Left colon (tissue), 2 donors: ENCODE measurements at regions not wholly inside any gene's neighbourhood (a gene's known extent, or its start where the extent isn't known, plus 50 kb on each side); places are given as distances from the start of the nearest gene placed in this dataset.
A peak's percentile ranks its signal among the peaks of the same experiment; 100 is the strongest.
"Not testable (repeated sequence)": the region's sequence is repeated elsewhere in the genome, so short reads cannot be mapped to it uniquely, and the experiment has no call there.

Experiments used
- ATAC-seq: fragments of 200-7000 bp; cut with Tn5 transposase; one replicate; pipeline ENCODE4 v1.9.1; 2020; ENCODE audit warnings: mild to moderate bottlenecking, moderate library complexity
- DNase-seq, 2 donors: peaks; one replicate each; pipeline ENCODE4 v3.0.0-alpha.2; 2020
- intact Hi-C, 2 donors: fragments of 100-400 bp; cut with DNase I in 1 of 2; cut with micrococcal nuclease in 1 of 2; formaldehyde crosslinking; loops; one replicate each; pipeline versions ENCODE4 v1.11.2 to v1.14.0; 2022; cut with DNase I, micrococcal nuclease
- donor health status: DM: no; HTN: no; CAD: no.
- donor health status: DM: yes; HTN: yes; CAD: no.

- DNase-seq, intact Hi-C loops: not testable (repeated sequence)
- peak; percentile 62 for ATAC-seq
Observed at GRCh38 chr1:149841597-149842238, 57.6 kb upstream of the BOLA1 start.

- DNase-seq, intact Hi-C loops: not testable (repeated sequence)
- ATAC-seq: peak; percentile 71
Observed at GRCh38 chr1:149842458-149843064, 56.8 kb upstream of the BOLA1 start.

DNA sequence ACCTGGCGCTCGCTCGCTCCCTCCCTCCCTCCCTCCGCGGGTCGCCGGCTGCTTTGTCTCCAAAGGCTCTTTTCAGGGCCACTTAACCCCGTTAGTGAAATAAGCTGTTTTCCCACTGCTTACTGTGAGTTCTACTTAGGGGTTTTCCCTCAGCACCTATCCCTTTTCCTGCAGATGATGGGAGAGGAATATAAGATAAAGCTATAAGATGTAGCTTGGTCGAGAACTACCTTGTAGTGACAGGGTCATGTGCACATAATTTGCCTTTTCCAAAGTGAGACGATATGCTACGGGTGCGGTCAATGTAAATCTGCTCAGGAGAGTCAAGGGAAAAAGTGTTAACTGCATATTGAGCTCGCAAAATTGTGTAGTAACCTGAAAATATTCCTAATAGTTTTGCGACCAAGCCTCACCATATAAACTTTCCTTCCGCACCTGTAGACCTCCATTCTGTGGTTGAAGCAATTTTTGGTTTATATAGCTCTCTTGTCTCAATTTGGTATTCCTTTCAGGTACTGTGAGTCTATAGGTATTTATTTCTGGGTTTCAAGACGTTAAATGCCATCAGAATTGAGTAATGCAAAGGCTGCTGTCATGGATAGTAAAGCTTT is 55.8 kb upstream of the BOLA1 start:
- no peak for DNase-seq
- intact Hi-C loops: no loop called here
- ATAC-seq: no peak

DNA sequence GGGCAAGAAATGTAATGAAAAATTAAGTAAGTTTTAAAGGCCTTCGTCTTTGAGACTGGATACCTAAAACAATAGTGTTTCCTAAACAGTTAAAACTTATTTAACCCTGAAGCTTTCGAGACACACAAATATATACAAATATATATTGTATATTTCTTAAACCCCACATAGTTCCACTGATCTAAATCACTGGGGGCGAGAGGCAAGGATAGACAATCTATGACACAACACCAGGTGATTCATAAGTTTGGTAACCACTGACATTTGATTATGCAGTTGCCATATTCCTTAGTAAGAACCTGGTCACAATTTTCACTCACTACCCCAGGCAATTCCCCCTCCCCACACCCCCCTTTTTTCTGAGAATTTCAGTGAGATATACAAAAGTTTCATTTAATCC is 55.3 kb upstream of the BOLA1 start:
- intact Hi-C loops: no loop called here
- DNase-seq: no peak

DNA sequence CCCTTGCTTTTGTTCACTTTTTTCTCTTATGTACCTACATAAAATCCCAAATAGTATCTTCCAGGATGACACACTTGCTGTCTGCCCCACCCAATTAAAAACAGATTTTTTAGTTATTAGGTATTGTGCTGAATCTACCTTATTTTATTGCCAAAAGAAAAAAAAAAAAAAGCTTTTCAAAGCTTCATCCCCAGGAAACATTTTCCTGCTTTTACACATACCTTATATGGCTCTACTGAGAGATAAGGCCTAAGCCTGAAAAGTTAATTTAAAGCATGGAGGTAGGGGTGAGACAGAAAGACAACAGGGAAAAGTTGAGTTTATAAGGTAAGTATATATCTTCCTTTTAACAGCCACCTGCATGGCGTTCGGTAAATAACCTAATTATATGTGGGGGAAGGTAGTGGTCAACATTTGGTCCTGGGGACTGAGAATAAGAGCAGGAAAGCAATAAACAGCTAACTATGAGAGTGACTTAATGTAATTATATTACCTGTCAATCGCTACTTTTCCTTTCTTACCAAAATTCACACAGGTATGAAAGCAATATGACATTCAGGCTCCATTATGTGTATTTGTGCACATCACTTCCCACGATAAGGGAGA is 54.6 kb upstream of the BOLA1 start:
- ATAC-seq: no peak
- intact Hi-C loops: no loop called here
- no peak for DNase-seq

More for the DNA sequence above, 55.3 kb upstream of the BOLA1 start:
- ATAC-seq: no peak

DNA sequence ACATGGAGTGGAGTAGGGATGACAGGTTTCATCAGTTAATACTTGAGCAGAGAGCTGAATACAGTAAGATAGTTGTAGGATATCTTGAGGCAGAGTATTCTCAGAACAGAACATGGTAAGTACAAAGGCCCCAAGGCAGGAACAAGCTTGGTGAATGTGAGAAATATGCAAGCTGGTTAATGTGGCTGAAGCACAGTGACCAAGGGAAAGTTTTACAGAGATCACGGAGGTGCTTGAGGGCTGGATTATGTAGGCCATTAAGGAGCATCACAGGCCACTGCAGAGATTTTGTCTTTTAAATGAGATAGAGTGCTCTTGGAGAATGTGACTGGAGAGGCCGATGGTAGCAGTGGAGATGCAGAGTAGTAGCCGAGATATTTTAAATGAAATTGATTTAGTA is 54.0 kb upstream of the BOLA1 start:
- no peak for DNase-seq
- no peak for ATAC-seq
- intact Hi-C loops: no loop called here

DNA sequence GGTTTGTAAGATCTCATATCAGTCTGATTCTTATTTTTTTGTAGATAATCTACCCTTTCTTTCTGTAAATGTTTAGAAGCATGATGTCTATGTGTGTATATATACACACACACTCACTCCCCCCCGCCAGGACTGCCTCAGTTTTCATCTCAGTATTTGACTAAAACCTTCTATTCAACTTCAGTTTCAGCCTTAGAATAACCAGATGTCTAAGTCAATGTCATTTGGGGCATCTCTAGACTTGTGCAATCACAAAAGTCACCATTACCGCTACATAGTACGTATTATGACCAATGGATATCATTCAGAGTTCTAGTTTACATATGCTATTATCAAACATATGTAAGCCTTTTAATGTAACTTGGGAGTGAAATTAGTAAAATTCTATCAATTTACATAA is 53.3 kb upstream of the BOLA1 start:
- intact Hi-C loops: no loop called here
- DNase-seq: no peak
- no peak for ATAC-seq

DNA sequence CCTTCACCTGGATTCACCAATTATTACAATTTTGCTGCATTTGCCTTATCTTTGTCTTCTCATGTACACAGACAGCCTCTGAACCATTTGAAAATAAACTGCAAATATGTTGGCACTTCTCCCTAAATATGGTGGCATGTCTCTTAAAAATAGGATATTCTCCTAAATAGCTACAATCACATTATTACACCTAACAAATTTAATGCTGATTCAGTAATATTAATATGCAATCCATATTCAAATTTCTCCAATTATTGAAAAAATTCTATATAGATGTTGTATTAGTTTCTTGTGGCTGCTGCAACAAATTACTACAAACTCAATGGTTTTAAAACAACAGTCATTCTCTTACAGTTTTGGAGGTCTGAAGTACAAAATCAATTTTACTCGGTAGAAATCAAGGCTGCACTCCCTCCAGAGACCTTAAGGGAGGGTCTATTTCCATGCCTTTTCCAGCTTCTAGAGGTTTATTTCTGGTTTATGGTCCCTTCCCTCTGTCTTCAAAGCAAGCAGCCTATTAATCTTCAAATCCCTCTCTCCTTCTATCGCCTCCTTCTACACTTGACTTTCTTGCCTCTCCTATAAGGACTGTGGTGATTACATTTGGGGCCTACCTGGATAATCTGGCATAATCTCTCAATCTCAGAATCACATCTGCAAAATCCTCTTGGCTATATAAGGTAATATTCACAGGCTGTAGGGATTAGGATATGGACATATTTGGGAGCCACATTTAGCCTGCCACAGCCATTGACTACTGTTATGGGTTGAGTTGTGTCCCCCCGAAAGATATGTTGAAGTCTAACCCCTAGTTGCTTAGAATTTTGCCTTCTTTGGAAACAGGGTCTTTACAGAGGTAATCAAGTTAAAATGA is 52.5 kb upstream of the BOLA1 start:
- intact Hi-C loops: no loop called here
- no peak for ATAC-seq
- DNase-seq: no peak

GRCh38 chr1:149848340-149849110 is 50.8 kb upstream of the BOLA1 start:
- intact Hi-C loops: no loop called here
- DNase-seq: no peak
- ATAC-seq: no peak

DNA sequence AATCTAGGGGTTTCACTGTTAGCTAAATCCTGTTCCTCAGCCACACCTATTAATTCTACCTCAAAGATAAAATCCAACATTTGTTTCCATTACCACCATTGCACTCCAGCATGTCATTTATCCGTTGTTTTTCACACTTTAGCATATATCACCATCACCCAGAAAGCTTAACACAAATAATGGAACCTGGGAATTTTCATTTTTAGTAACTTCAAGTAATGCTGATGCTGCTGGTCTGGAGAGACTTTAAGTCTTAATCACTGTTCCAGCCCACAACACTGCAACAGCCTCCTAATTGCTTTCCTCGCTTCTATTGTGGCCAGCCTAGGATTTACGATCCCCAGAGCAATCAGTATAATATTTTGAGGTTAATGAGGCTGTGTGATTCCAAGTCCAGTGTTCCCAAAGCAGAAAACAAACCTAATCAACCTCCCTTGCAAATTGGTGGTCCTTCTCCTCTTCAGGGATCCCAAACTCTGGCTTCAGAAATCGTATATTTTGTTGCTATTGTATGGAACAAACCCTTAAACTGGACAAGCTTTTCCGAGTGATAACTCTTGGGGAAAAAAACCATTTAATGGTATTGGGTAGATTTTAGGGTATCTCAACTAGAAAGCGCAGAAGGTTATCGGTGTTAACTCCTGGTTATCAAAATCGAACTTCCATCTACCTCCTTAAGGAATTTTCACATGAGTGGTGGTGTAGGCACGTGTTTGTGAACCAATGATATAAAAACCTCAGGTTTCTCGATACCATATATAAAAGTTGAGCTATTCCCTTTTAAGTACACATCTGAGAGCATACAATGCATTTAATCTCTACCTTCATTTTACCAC is 50.0 kb upstream of the BOLA1 start:
- intact Hi-C loops: no loop called here
- DNase-seq (no peak), ATAC-seq (no peak)
